ENCODE measurements at regions not wholly inside any gene's neighbourhood (a gene's known extent, or its start where the extent isn't known, plus 50 kb on each side); places are given as distances from the start of the nearest gene placed in this dataset.
A peak's percentile ranks its signal among the peaks of the same experiment; 100 is the strongest.

DNA sequence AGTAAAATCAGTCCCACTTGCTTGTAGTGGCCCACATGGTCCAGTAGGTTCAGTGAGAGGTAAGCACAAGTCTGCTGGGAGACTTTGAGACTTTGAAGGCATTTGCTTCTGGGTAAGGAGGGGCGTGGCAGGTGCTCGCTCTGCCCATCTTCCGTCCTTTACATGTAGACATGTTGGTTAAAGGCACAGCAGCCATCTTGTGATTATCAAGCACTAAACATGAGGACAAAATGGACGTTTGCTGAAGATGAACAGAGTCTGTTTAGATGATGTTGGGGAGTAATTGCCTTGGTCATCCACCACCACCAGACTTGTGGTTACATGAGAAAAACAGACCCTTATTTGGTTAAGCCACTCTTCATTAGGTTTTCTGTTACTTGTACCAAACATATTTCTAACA, 252.8 kb upstream of the PARD3B start:
- TF ChIP-seq, protein P1, sequence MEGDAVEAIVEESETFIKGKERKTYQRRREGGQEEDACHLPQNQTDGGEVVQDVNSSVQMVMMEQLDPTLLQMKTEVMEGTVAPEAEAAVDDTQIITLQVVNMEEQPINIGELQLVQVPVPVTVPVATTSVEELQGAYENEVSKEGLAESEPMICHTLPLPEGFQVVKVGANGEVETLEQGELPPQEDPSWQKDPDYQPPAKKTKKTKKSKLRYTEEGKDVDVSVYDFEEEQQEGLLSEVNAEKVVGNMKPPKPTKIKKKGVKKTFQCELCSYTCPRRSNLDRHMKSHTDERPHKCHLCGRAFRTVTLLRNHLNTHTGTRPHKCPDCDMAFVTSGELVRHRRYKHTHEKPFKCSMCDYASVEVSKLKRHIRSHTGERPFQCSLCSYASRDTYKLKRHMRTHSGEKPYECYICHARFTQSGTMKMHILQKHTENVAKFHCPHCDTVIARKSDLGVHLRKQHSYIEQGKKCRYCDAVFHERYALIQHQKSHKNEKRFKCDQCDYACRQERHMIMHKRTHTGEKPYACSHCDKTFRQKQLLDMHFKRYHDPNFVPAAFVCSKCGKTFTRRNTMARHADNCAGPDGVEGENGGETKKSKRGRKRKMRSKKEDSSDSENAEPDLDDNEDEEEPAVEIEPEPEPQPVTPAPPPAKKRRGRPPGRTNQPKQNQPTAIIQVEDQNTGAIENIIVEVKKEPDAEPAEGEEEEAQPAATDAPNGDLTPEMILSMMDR (IDR thresholded peaks at IDR 0.05) = no peak
- ATAC-seq (no peak), DNase-seq (no peak)
- no peak overlapping the region for H3K27ac ChIP-seq
- no peaks in the 10 kb centered on the region for H3K36me3 ChIP-seq
- H3K4me1 ChIP-seq = peaks cover 4% of the 10 kb centered on the region
- no peaks in the 10 kb centered on the region for H3K27me3 ChIP-seq (ENCODE audit: low read depth)
- intact Hi-C loops (cut with DNase I) = no loop called here
- no peak overlapping the region for H3K4me3 ChIP-seq
- H3K9me3 ChIP-seq = no peaks in the 10 kb centered on the region

DNA sequence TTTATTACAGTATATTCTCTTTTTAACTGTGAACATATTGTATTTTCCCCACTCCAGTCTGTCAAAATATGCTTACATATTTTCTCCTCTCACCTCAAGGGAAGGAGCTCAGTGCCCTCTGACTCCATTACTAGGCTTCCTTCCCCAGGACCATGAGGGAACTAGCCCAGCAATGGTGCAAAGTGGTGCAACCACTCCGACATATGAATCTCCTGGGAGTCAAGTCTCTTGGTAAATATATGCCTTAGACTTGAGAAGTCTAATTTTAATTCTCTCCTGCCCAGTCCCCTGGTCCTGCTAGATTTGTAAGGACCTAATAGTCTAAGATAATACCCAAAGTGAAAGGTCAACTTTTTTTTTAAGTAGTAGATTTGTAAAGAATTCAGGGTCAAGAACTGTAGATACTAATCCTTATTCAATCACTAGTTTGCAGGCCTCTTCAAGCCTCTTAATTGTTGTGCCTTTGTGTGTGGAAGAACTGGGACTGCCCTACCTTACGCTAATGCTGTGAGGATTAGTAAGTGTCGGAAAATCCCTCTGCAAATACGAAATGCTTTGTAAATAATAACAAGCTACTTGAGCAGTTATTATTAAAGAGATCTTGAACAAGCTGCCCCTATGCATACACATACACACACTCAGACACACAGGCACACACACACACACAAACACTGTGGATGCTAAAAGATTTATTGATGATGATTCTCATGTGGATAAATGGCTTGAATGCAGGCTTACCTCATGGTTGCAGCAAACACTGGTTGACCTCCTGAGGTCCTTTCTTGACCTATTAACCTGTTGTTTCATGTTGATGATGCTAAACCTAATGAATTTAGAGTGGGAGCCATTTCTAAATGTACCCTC, 251.2 kb upstream of the PARD3B start:
- Histone ChIP-seq H3K36me3 (no peaks in the 10 kb centered on the region), H3K9me3 (no peaks in the 10 kb centered on the region), H3K27me3 (ENCODE audit: low read depth) (no peaks in the 10 kb centered on the region), H3K4me1 (peaks cover 4% of the 10 kb centered on the region), H3K27ac (no peak overlapping the region), H3K4me3 (no peak overlapping the region)
- DNase-seq = no peak
- peak; percentile 62 to 72 for ATAC-seq
- intact Hi-C loops (cut with DNase I) = no loop called here
- TF ChIP-seq, protein P1 (IDR thresholded peaks at IDR 0.05) = no peak

DNA sequence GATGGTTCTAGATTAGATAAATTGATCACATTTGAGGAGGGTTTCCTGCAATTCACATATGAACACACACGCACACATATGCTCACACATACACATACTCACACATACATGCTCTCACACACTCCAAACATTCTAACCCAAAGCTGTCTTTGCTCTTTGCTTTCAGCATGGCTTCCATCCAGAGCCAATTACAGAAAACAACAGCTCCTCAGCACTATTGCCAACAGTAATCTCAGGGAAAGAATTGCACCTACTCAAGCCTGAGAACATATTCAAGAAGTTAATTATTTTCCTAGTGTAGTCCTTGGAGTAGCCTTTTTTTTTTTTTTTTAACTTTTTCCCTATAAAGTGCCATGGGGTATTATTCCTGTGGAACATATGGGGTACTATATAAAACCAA, 246.9 kb upstream of the PARD3B start:
- H3K27ac ChIP-seq = no peak overlapping the region
- H3K4me3 ChIP-seq = no peak overlapping the region
- intact Hi-C loops (cut with DNase I) = no loop called here
- H3K27me3 ChIP-seq (ENCODE audit: low read depth) = no peaks in the 10 kb centered on the region
- H3K4me1 ChIP-seq = peaks cover 4% of the 10 kb centered on the region
- TF ChIP-seq, protein P1 (IDR thresholded peaks at IDR 0.05) = no peak
- H3K36me3 ChIP-seq = no peaks in the 10 kb centered on the region
- DNase-seq (no peak), ATAC-seq (peak; percentile 41 to 63)
- no peaks in the 10 kb centered on the region for H3K9me3 ChIP-seq

DNA sequence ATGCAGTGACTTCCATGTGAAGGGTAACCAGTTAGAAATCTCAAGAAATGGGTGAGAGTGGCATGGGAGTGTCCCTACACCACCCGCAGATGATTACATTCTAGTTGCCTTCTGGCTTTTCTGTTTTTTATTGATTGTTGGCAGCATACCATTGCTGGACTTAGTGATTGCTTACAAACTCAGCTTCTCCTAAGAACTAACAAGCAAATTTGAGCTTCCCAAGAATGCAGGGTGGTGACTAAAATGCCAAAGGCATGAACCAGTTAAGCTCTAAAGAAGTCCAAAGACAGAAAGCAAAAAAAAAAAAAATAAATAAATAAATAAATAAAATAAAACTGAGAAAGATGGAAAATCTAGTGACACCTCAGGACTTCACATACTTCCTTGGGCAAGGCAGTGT, 245.5 kb upstream of the PARD3B start:
- Histone ChIP-seq H3K36me3 (no peaks in the 10 kb centered on the region), H3K4me3 (no peak overlapping the region), H3K4me1 (no peaks in the 10 kb centered on the region), H3K9me3 (no peaks in the 10 kb centered on the region), H3K27ac (no peak overlapping the region), H3K27me3 (ENCODE audit: low read depth) (no peaks in the 10 kb centered on the region)
- ATAC-seq = no peak
- intact Hi-C loops (cut with DNase I) = no loop called here
- no peak for DNase-seq
- TF ChIP-seq, protein P1 (IDR thresholded peaks at IDR 0.05) = no peak

DNA sequence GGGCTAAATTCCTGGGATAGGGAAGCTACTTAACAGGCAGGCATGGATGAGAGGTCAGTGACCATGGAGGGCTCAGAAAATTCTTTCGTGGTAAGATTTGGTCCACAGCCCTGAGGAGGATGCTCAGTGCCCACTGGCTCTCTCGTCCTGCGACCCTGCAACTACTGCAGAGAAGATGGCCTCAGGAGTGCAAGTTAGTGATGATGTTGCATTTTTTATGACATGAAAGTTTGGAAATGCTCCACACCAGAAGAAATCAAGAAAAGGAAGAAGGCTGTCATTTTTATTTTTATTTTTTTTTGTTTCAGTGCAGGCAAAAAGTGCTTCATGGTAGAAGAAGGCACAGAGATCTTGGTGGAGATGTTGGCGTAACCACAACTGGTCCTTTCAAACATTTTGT, 238.6 kb upstream of the PARD3B start:
- no peak overlapping the region for H3K4me3 ChIP-seq
- H3K27me3 ChIP-seq (ENCODE audit: low read depth) = no peaks in the 10 kb centered on the region
- H3K36me3 ChIP-seq = no peaks in the 10 kb centered on the region
- H3K27ac ChIP-seq = no peak overlapping the region
- TF ChIP-seq, protein P1 (IDR thresholded peaks at IDR 0.05) = no peak
- no peak for DNase-seq
- no peaks in the 10 kb centered on the region for H3K4me1 ChIP-seq
- no peaks in the 10 kb centered on the region for H3K9me3 ChIP-seq
- no peak for ATAC-seq
- intact Hi-C loops (cut with DNase I) = no loop called here
